GM18499 (cell line): ENCODE measurements at regions not wholly inside any gene's neighbourhood (a gene's known extent, or its start where the extent isn't known, plus 50 kb on each side); places are given as distances from the start of the nearest gene placed in this dataset.

Experiments
- ATAC-seq: cut with Tn5 transposase; IDR thresholded peaks from one replicate; pipeline ENCODE4 v1.9.1; 2021; ENCODE audit warnings: moderate number of reproducible peaks; ENCODE audit not compliant: insufficient read depth, unreplicated experiment

GRCh38 chr3:159764490-159765029 is 224.1 kb upstream of the IL12A start:
- no peak for ATAC-seq

GRCh38 chr3:159765030-159765859 is 223.4 kb upstream of the IL12A start:
- ATAC-seq = no peak

DNA sequence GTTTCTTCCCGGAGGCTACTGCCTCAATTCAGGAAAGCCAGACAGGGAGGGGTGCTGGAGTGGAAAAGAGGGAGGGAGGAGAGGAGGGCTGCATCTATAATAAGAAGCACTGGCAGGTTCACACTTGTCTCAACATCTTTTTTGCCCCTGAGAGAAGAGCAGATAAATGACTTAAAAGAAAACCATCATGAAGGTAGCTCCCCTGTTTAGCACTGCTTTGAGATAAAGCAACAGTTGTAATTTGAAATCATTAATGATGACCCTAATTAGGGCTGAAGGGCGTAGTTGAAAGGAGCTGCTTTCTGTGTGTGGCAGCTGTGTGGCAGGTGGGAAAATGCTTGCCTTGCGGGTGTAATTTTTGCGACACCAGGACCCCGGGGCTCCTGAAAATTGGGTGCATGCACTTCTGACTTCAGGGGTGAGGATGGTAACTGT is 222.8 kb upstream of the IL12A start:
- no peak for ATAC-seq

DNA sequence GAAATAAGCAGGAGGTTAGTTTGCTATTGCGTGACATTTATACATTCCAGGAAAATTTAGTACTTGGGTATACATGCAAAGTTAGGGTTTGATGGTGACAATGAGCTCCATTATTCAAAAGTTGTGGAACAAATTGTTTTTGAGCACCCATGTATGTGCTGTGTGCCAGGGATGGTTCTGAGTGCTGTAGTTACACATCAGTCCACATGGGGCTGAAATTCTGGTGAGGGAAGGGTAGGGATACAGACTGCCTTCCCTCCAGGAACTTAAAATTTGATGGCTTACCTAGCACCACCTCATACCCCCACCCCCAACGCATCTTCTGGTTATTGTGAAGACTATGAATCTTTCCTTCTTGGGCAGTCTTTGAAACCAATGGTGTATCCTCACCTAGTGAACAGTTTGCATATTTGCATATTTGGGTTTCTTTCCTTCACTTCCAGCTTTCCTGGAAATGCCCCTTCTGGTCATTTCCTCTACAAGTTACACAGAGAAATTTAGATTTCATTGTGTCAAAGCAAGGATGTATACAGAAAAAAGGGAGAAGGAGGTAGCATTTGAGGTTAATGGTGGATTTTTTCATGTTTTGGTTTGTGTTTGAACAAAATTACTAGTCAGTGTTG is 222.0 kb upstream of the IL12A start:
- ATAC-seq = no peak

DNA sequence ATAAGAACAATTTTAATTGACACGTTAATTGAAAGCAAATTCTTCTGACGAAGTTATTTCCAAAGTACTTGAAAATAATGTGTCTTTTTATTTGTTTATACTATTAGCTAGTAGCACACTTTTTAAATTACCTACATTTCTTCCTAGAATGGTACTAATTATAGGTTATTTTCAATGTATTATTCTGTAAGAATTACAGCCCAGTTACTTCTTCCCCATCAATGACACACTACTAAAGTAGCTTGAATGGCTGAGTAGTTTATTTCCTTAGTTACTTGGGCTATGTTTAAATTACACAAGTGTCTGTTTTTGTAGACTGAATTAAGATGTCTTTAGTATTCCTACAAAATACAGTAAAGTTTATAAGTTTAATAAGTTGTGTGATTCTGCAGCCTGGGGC is 217.6 kb upstream of the IL12A start:
- no peak for ATAC-seq

- no peak for ATAC-seq
Observed at GRCh38 chr3:159771865-159772611, 216.6 kb upstream of the IL12A start.

- no peak for ATAC-seq
Observed at GRCh38 chr3:159773706-159774105, 214.9 kb upstream of the IL12A start.

- ATAC-seq = no peak
Observed at GRCh38 chr3:159775372-159775961, 213.2 kb upstream of the IL12A start.

- ATAC-seq = no peak
Observed at GRCh38 chr3:159776779-159777178, 211.9 kb upstream of the IL12A start.

DNA sequence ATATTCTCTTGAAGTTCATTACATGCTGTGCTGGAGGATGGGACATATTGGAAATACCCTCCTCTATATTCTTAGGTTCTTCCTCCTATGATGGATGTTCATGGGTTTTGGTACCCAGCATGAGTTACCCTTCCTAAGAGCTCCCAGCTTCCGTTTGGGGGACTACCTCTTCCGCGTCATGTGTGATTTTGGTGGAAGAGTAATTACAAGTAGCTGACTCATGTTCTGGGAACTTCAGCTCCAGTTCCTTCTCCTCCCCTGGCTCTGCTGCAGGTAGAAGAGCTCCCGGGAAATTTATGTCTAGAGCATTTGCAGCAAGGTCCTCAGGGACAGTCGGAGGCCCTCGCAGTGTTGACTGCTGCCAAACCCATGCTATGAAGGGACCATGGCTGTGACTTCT is 208.8 kb upstream of the IL12A start:
- no peak for ATAC-seq

GRCh38 chr3:159781867-159782266 is 206.8 kb upstream of the IL12A start:
- no peak for ATAC-seq

DNA sequence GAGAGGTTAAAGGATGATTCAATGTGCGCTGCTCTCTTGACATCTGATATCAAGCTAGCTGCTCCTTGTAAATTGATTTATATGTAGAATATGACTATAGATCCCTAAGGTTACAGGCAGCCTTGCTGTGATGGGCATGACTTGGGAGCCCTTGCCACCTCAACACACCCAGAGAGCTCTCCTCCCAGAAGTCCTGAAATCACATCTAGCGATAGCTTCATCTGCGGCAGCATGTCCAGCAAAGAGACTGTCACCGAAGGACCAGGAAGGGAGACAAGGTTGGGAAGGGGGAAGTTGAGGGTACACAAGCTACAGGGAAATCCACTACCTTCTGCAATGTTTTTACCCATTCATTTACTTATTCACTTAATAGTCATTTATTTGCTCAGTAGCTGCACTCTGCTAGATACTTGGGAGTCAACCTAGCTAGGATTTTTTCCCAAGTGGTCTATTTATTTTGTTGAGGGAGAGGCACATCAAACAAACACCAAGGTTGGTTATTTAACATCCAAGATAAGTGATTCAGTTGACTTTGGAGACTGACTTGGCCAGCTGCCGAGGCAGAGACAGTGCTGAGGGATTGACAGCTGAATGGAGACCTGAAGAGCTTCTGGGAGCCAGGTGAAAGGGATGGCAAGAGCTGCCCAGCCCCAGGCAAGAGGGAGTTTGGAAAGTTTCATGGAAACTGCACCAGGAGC is 205.8 kb upstream of the IL12A start:
- ATAC-seq = no peak

GRCh38 chr3:159783780-159784742 is 204.6 kb upstream of the IL12A start:
- ATAC-seq = no peak

DNA sequence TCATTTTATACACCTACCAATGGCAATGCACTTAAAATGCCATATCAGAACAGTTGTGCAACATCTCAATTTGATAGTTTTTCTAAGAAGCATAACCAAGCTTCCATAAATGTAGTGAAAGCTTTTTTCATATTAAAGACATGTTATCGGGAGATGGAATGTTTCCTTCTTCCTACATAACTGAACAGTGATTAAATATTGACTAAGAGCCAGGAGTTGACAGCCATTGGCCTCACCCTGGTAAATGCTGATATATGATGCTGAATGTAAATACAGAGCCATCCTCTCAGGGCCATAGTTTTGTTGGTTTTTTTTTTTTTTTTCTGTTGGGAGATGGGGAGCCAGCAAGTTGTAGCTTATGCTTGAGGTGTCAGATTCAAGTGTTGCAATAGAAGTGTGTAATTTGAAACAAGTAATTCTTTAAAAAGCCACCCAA is 203.3 kb upstream of the IL12A start:
- no peak for ATAC-seq

DNA sequence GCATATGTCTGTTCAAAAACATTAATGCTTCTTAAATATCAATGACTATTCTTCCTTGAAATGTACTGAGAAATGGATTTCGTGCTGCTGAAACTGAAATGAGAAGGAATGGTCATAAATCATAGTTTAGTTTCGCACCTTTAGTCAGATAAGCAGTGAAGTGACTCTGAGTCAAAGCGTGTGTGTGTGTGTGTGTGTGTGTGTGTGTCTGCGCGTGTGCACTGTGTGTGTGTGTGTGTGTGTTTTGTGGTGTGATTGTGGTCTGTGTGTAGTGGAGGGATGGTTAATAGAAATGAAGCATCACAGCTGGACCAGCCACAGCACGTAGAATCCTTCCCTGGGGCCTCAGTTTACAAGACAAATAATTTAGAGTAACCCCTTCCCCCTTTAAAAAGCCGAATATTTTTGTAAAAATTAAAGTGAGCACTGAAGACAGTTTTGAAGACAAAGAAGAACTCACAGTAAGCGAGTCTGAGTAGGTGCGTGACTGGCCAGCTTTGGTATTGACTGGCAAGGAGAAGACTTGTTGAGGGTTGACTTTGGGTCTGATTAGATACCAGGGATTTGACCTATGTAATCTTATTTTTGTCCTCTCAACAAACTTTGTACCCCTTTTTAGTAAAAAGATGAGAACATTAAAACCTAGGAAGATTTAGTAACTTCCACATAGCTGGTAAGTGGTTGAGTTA is 202.0 kb upstream of the IL12A start:
- no peak for ATAC-seq

GRCh38 chr3:159787178-159787574 is 201.5 kb upstream of the IL12A start:
- no peak for ATAC-seq

GRCh38 chr3:159787794-159788205 is 200.8 kb upstream of the IL12A start:
- no peak for ATAC-seq

DNA sequence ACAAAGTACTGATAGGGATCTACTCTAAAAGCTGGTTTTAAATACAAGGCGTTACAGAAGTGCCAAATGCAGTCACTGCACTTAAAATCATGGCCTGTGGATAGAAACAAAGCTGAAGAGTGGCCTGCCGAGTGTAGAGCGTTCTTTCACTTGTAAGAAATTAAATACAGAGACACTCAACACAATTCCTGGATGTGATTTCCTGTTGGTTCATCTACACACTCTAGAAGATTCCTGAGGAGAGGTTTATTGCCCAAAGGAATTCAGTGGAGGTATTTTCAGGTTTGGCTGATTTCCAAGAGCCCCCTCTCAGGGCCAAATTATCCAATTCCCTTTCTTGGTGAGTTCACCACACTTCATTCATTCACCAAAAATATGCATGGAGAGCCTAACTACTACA is 200.3 kb upstream of the IL12A start:
- ATAC-seq = no peak
